ENCODE measurements at regions not wholly inside any gene's neighbourhood (a gene's known extent, or its start where the extent isn't known, plus 50 kb on each side); places are given as distances from the start of the nearest gene placed in this dataset.
A peak's percentile ranks its signal among the peaks of the same experiment; 100 is the strongest.
"Not testable (repeated sequence)": the region's sequence is repeated elsewhere in the genome, so short reads cannot be mapped to it uniquely, and the experiment has no call there.

- H3K9me3 ChIP-seq (ENCODE audit: insufficient read depth, low read depth, low read length) = no peaks in the 10 kb centered on the region
- no peaks in the 10 kb centered on the region for H3K36me3 ChIP-seq (ENCODE audit: insufficient read depth, low read length)
- peaks cover 45% of the 10 kb centered on the region for H3K27me3 ChIP-seq (ENCODE audit: insufficient read depth, low read length)
- no peak overlapping the region for H3K9ac ChIP-seq (ENCODE audit: low read depth, low read length)
- WGBS = 93% methylated on average over 9 of the region's 9 CpGs
- H3K27ac ChIP-seq (ENCODE audit: low read depth, low read length) = no peak overlapping the region
- no peak overlapping the region for H3K4me3 ChIP-seq (ENCODE audit: low read length)
- peaks cover 19% of the 10 kb centered on the region for H3K4me1 ChIP-seq (ENCODE audit: insufficient read depth, low read length)
Observed at GRCh38 chr22:46041642-46042041, 64.7 kb upstream of the WNT7B start.

DNA sequence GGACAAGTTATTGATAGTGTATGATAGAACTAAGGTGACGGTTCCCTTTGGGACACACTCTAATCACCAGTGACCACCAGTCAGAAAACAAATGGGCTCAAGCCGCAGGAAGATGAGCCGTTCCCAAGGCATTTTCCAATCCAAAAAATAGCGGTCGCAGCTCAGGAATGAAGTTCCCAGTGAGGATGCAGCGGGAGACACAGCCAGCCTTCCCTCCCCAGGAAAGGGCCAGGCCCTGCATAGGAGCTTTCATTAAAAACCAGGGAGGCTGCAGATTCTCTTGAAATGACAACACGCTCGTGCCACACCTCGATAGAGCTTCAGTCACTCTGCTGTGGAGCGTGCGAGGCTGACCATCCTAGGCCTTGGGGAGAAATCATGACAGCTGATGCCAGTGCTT lies 65.8 kb upstream of the WNT7B start:
- Histone ChIP-seq H3K9me3 (ENCODE audit: insufficient read depth, low read depth, low read length) (no peaks in the 10 kb centered on the region), H3K27ac (ENCODE audit: low read depth, low read length) (no peak overlapping the region), H3K36me3 (ENCODE audit: insufficient read depth, low read length) (no peaks in the 10 kb centered on the region), H3K27me3 (ENCODE audit: insufficient read depth, low read length) (peaks cover 55% of the 10 kb centered on the region), H3K4me3 (ENCODE audit: low read length) (no peak overlapping the region), H3K9ac (ENCODE audit: low read depth, low read length) (no peak overlapping the region), H3K4me1 (ENCODE audit: insufficient read depth, low read length) (peaks cover 19% of the 10 kb centered on the region)
- WGBS = 94% methylated on average over 11 of the region's 11 CpGs

GRCh38 chr22:46043339-46043738 lies 66.4 kb upstream of the WNT7B start:
- WGBS = 90% methylated on average over 7 of the region's 7 CpGs
- Histone ChIP-seq H3K27ac (ENCODE audit: low read depth, low read length) (no peak overlapping the region), H3K36me3 (ENCODE audit: insufficient read depth, low read length) (no peaks in the 10 kb centered on the region), H3K4me1 (ENCODE audit: insufficient read depth, low read length) (peaks cover 19% of the 10 kb centered on the region), H3K9ac (ENCODE audit: low read depth, low read length) (no peak overlapping the region), H3K4me3 (ENCODE audit: low read length) (no peak overlapping the region), H3K27me3 (ENCODE audit: insufficient read depth, low read length) (peaks cover 58% of the 10 kb centered on the region), H3K9me3 (ENCODE audit: insufficient read depth, low read depth, low read length) (no peaks in the 10 kb centered on the region)

- Histone ChIP-seq H3K27me3 (ENCODE audit: insufficient read depth, low read length) (peaks cover 58% of the 10 kb centered on the region), H3K27ac (ENCODE audit: low read depth, low read length) (no peak overlapping the region)
- 70% methylated on average over 28 of the region's 28 CpGs for WGBS
Observed at GRCh38 chr22:46043816-46044620, 67.1 kb upstream of the WNT7B start.

GRCh38 chr22:46044621-46045458 lies 67.9 kb upstream of the WNT7B start:
- Histone ChIP-seq H3K9ac (ENCODE audit: low read depth, low read length) (peak overlapping the region; percentile 61), H3K9me3 (ENCODE audit: insufficient read depth, low read depth, low read length) (no peaks in the 10 kb centered on the region), H3K27ac (ENCODE audit: low read depth, low read length) (no peak overlapping the region), H3K4me1 (ENCODE audit: insufficient read depth, low read length) (peaks cover 19% of the 10 kb centered on the region), H3K27me3 (ENCODE audit: insufficient read depth, low read length) (peaks cover 60% of the 10 kb centered on the region), H3K36me3 (ENCODE audit: insufficient read depth, low read length) (no peaks in the 10 kb centered on the region), H3K4me3 (ENCODE audit: low read length) (peak overlapping the region; percentile 53)
- 6% methylated on average over 87 of the region's 87 CpGs for WGBS

More at GRCh38 chr22:46043816-46044620, 67.1 kb upstream of the WNT7B start:
- H3K36me3 ChIP-seq (ENCODE audit: insufficient read depth, low read length) = no peaks in the 10 kb centered on the region
- H3K9ac ChIP-seq (ENCODE audit: low read depth, low read length) = peak overlapping the region; percentile 61
- peak overlapping the region; percentile 53 for H3K4me3 ChIP-seq (ENCODE audit: low read length)
- no peaks in the 10 kb centered on the region for H3K9me3 ChIP-seq (ENCODE audit: insufficient read depth, low read depth, low read length)
- peaks cover 19% of the 10 kb centered on the region for H3K4me1 ChIP-seq (ENCODE audit: insufficient read depth, low read length)

DNA sequence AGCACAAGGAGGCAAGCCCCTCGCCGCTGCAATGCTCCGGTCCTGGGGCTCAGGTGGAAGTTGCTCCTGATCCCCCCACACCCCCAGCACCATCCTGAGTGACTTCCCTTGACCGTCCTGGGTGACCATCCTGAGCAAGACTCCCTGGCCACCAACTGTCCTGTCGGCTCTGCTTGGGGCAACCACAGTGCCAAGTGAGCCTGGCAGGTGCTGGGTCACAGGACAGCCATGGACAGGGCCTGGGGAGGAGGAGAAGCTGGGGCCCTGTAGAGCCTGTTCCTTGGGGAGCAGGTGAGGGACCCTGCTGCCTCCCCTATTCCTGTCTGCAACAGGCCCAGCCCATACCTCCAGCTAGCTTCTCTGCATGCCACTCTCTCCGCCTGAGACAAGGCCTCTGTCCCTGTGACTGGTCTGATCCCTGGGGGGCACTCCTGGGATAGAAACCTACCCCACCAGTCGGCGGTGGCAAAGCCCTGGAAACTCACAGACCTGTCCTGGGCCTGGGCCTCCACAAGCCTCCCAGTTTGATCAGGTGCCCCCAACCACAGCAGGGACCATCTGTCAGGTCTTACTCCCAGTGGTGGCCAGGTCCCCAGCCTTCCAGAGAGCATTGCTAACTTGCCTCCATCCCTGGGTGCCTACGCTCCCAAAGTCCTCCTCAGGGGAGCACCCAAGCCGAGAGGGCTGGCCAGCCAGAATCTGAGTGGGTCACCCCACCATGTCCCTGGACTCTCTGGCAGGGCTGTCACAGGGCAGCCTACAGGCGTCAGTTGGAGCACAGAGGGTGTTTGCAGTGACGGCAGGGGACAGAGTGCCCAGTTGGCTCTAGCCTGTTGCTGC lies 68.7 kb upstream of the WNT7B start:
- no peak overlapping the region for H3K27ac ChIP-seq (ENCODE audit: low read depth, low read length)
- H3K4me1 ChIP-seq (ENCODE audit: insufficient read depth, low read length) = peaks cover 19% of the 10 kb centered on the region
- H3K27me3 ChIP-seq (ENCODE audit: insufficient read depth, low read length) = peaks cover 69% of the 10 kb centered on the region
- H3K36me3 ChIP-seq (ENCODE audit: insufficient read depth, low read length) = no peaks in the 10 kb centered on the region
- peak overlapping the region; percentile 53 for H3K4me3 ChIP-seq (ENCODE audit: low read length)
- peak overlapping the region; percentile 61; the same call in 1 of the 2 replicates for H3K9ac ChIP-seq (ENCODE audit: low read depth, low read length)
- 92% methylated on average over 12 of the region's 12 CpGs for WGBS
- no peaks in the 10 kb centered on the region for H3K9me3 ChIP-seq (ENCODE audit: insufficient read depth, low read depth, low read length)

GRCh38 chr22:46046299-46046685 lies 69.3 kb upstream of the WNT7B start:
- H3K9ac ChIP-seq (ENCODE audit: low read depth, low read length) = no peak overlapping the region
- no peaks in the 10 kb centered on the region for H3K9me3 ChIP-seq (ENCODE audit: insufficient read depth, low read depth, low read length)
- peaks cover 19% of the 10 kb centered on the region for H3K4me1 ChIP-seq (ENCODE audit: insufficient read depth, low read length)
- WGBS = 94% methylated on average over 5 of the region's 5 CpGs
- no peaks in the 10 kb centered on the region for H3K36me3 ChIP-seq (ENCODE audit: insufficient read depth, low read length)
- no peak overlapping the region for H3K4me3 ChIP-seq (ENCODE audit: low read length)
- no peak overlapping the region for H3K27ac ChIP-seq (ENCODE audit: low read depth, low read length)
- H3K27me3 ChIP-seq (ENCODE audit: insufficient read depth, low read length) = peaks cover 71% of the 10 kb centered on the region

- peaks cover 68% of the 10 kb centered on the region for H3K27me3 ChIP-seq (ENCODE audit: insufficient read depth, low read length)
- no peaks in the 10 kb centered on the region for H3K36me3 ChIP-seq (ENCODE audit: insufficient read depth, low read length)
- no peak overlapping the region for H3K27ac ChIP-seq (ENCODE audit: low read depth, low read length)
- H3K9me3 ChIP-seq (ENCODE audit: insufficient read depth, low read depth, low read length) = no peaks in the 10 kb centered on the region
- 91% methylated on average over 13 of the region's 13 CpGs for WGBS
- no peak overlapping the region for H3K4me3 ChIP-seq (ENCODE audit: low read length)
- H3K9ac ChIP-seq (ENCODE audit: low read depth, low read length) = no peak overlapping the region
- peaks cover 19% of the 10 kb centered on the region for H3K4me1 ChIP-seq (ENCODE audit: insufficient read depth, low read length)
Observed at GRCh38 chr22:46047226-46047625, 70.3 kb upstream of the WNT7B start.

GRCh38 chr22:46047841-46048595 lies 71.1 kb upstream of the WNT7B start:
- Histone ChIP-seq H3K4me1 (ENCODE audit: insufficient read depth, low read length) (peaks cover 19% of the 10 kb centered on the region), H3K36me3 (ENCODE audit: insufficient read depth, low read length) (no peaks in the 10 kb centered on the region), H3K9me3 (ENCODE audit: insufficient read depth, low read depth, low read length) (no peaks in the 10 kb centered on the region), H3K4me3 (ENCODE audit: low read length) (no peak overlapping the region), H3K27me3 (ENCODE audit: insufficient read depth, low read length) (peaks cover 62% of the 10 kb centered on the region), H3K9ac (ENCODE audit: low read depth, low read length) (no peak overlapping the region), H3K27ac (ENCODE audit: low read depth, low read length) (no peak overlapping the region)
- 92% methylated on average over 14 of the region's 14 CpGs for WGBS

GRCh38 chr22:46048661-46049060 lies 71.7 kb upstream of the WNT7B start:
- H3K36me3 ChIP-seq (ENCODE audit: insufficient read depth, low read length); H3K4me3 ChIP-seq (ENCODE audit: low read length); H3K9me3 ChIP-seq (ENCODE audit: insufficient read depth, low read depth, low read length); H3K27ac ChIP-seq (ENCODE audit: low read depth, low read length); H3K9ac ChIP-seq (ENCODE audit: low read depth, low read length): not testable (repeated sequence)
- WGBS = 95% methylated on average over 7 of the region's 7 CpGs
- peaks cover 56% of the 10 kb centered on the region for H3K27me3 ChIP-seq (ENCODE audit: insufficient read depth, low read length)
- peaks cover 14% of the 10 kb centered on the region for H3K4me1 ChIP-seq (ENCODE audit: insufficient read depth, low read length)

Data from HUES64 (cell line).